GM21576 (cell line): ENCODE measurements at regions not wholly inside any gene's neighbourhood (a gene's known extent, or its start where the extent isn't known, plus 50 kb on each side); places are given as distances from the start of the nearest gene placed in this dataset.

Experiments
- ATAC-seq: cut with Tn5 transposase; IDR thresholded peaks from one replicate; pipeline ENCODE4 v1.9.1; 2021; ENCODE audit warnings: mild to moderate bottlenecking, moderate library complexity; ENCODE audit not compliant: unreplicated experiment

DNA sequence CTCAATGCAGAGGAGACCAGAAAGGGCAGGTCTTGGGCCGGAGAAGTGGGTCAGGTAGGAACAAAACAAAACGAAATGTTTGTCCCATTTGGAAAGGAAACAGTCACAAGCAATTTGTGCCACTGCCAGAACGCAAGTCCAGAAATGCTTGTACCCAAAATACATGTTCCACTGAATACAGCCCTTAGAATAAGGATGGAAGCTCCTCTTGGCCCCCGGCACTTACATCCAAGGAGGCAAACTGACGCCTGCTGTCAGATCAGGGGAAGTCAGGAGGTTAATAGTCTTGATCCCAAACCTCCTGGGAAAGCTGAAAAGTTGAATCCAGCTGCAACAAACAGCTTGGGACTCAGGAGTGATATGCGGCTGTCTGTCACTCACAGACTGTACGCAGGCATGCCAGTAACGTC, 75.9 kb upstream of the GALNT2 start:
- no peak for ATAC-seq

DNA sequence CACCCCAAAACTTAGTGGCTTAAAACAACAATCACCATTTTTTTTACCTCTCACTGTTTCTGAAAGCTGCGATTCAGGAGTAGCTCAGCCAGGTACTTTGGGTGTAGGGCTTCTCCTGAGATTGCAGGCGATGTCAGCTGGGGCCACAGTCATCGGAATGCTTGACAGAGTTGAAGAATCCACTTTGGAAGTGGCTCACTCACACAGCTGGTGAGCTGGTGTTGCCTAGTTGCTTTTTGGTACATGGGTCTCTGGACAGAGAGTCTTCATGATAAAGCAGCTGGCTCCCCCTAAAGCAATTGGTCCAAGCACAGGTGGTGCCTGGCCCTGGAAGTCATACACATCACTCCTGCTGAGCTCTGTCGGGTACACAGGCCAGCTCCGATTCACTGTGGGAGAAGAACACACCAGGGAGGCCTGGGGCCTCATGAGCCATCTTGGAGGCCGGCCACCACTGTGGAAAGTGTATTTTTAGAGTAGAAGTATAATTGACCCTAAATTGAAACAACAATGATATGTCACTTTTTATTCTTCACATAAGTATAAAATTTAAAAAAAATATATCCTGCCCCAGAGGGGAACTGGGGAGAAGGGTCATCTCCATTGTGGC, 75.2 kb upstream of the GALNT2 start:
- ATAC-seq: no peak

DNA sequence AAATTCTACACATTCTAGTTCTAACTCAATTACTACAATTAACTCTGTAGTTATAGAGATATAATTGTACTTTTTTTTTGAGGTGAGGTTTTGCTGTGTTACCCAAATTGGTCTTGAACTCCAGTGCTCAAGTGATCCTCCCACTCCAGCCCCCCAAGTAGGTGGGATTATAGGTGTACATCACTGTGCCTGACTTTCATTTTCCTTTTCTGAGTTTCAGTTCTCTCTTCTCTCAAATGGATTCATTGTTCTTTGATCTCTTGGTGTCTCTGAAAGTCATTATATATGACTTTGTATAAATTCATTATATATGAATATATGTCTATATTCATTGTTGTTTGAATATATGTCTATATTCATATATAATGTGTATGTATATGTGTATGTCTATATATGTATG, 74.0 kb upstream of the GALNT2 start:
- no peak for ATAC-seq

DNA sequence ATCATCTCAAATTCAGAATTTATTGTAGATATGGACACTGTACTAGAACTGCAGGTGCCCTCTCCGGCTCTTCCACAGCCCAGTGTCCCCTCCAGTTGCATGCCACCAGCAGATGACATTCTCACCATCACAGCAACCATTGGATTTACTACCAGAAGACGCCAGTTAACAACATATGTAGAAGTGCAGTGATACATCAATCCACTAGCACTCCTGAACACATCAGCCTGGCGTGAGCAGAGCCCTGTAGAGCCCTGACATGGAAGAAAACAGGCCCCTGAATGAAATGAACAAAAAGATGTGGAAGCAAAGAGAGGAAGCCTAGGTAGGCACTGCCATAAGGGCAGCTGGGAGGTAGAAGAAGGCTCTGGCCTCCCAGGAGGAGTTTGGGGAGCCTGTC, 73.1 kb upstream of the GALNT2 start:
- ATAC-seq: no peak

DNA sequence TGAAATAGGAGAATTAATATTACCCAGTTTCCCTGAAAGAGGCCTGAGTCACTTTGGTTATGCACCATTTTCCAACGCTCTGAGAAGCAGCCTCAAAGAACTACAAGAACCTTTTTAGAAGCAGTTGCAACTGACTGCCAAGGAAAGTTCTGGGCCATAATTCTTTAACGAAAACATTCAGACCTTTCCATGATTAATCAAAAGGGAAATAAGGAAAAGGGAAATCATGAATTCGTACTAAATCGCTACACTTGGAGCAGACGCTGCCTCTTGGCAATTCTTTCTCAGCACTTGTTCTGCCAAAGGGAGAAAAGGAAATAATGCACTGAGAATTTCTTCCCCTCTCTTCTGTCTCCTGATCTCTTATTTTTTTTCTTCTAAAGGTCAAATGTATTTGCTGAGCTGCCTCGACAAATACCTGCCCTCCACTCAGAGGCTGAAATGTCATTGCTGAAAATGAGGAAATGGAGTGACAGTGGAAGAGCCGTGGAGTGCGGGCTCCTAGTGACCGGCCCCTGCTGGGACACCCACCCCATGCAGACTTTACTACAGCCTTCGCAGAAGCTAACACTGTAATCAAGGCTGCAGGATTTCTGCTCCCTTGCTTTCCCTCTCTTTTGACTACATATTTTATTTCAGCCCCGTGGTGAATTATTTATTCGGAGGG, 67.9 kb upstream of the GALNT2 start:
- ATAC-seq: no peak

DNA sequence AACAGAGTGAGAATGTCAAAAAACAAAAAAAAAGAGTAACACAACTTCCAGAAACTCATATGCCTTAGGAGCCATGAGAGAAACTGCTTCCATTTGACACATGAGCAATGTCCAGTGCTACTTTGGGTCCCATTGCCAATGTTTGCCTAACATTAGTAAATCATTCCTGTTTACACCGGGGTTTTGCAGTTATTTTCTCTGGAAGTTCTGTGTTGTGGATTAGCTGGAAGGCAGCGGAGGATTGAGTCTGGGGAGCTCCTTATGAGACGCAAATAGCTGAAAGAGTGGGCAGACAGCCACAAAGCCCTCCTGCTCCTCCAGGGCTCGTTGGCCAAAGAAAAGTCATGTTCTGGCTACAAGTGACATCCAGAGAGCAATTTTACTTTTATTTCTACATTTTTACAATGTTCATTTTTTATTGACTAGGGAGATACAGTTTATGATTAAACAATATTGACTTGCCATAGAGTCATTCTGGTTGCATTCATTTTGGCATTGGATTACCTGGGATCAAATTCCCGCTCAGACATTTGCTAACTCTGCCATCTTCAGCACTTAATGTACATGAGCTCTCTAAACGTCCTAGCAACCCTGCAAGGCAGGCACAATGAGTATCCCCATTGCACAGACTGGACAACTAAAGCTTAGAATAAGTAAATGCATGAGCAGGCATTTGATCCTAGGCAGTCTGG, 66.4 kb upstream of the GALNT2 start:
- ATAC-seq: no peak

DNA sequence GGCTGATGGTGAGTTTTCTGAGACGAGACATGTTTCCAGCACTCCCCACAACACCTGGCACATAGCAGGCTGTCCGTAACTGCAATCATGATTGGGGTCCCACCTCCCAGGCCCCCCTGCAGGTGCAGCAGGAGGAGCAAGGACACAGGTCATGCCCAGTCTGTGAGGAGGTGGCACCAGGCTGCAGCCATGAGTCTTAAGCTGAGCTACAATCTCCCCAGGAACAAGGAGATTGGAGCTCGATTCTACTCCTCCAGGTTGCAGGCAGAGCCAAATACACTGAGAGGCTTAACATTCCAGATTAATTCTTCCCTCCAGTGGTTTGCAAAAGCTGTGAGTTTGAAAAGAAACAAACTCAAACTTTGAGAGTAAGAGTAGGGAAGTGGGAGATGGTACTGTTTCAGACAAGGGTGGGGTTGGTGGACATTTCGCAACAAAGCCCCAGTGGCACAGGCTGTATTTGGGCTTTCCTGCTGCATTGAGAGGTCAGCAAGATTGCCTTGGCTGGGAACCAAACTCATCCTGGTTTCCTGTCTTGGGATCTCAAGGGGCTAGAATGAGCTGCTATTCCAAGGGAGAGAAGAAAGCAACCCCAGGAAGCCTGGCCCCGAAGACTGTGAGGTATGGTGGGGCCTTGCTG, 64.8 kb upstream of the GALNT2 start:
- no peak for ATAC-seq

DNA sequence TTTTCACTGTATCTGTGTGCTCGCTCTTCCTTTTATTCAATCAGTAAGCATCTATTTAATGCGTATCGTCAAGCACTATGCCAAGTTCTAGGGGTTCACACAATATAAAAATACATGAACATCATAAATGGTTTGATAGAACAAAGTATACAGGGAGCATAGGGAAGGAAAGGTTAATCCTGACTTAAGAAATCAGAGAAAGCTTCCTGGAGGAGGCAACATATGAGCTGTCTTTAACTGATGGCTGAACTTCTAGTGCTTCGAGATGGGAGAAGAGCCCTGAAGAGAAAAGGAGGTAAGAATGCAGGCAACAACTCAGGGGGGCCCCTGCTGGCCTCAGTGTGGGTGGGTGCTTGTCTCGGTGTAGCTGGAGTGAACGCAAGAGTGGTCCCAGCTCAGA, 63.6 kb upstream of the GALNT2 start:
- no peak for ATAC-seq

DNA sequence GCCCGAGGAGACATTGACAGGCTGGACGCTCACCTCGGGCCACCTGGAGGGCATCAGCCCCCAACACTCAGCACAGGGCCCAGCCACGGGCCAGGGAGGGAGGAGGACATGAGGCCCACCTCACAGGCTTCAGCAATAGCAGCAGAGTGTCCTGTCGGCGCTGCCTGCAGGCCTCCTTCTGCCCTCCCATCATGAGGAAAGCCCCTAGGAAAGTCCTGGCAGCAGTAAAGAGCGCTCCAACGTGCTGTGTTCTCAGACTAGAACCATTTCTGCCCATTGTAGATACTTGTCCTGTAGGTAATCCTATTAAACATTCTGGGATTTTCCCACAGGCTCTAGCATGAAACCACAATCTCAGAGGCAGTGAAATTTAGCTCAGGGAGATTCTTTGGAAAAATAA, 62.0 kb upstream of the GALNT2 start:
- no peak for ATAC-seq

DNA sequence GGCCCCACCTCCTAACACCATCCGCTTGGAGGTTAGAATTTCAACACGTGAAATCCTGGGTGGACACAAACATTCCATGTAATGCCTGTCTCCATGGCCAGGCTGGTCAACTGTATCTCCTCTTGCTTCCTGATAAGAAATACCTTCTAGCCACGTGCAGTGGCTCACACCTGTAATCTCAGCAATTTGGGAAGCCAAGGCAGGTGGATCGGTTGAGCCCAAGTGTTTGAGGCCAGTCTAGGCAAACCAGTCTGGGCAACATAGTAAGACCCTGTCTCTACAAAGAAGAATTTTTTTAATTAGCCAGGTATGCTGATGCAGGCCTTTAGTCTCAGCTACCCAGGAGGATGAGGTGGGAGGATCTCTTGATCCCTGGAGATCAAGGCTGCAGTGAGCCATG, 58.3 kb upstream of the GALNT2 start:
- ATAC-seq: no peak

DNA sequence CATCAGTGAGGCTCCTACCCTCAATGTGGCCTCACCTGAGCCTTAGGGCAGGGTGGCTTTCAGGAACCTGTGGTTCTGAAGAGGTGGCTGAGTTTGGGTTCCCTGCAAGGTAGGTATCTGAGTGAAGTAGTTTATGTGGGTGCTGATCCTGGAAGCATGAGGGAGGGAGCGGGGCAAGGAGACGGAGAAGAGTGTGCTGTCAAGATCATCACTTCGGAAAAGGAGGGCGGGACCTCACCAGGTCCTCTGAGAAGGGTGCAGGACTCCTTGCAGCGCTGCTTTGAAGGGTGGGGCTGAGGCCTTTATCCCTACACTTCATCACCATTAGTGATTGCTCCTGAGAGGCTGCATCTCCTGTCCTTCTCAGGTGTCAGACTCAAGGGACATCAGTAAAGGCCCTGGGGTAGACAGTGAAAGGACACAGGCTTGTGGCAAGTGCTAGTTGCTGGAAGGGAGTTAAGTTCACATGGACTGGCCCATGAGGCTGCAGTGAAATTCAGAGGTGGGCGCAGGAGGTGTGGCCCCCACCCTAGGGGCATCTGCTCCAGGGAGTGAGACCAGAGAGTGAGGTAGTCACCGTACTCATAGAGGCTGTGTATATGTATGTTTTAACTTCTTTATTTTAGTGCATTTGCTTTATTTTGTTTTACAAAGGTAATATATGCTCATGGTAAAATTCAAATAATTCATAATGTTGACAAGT, 57.3 kb upstream of the GALNT2 start:
- ATAC-seq: no peak

DNA sequence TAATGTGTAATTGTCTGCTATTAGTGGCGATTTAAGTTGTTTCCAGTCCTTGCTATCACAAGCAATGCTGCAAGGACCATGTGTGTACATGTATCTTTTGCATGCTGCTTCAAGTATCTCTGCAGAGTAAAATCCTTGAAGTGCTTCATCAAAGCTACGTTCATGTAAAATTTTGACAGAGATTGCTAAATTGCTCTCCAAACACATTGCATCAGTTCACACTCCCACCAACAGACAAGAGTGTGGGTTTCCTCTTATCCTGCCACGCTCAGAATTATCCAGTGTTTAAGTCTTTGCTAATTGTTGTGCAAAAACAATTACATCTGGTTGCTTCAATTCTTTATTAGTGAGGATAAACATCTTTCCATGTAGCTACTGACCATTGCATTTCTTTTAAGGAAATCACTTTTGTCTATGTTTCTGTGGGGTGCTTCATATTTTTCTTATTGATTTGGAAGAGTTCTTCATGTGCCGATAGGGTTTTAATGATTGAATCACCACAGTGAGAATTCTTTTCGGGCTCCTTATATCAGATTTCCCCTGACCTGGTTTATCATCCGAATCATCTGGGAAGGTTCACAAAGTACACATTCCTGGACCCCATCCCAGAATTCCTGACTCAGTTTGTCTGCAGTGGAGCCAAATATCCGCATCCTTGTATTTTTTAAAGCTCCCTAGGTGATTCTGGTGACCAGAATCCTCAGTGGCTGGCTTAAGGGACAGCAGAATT, 56.3 kb upstream of the GALNT2 start:
- no peak for ATAC-seq

DNA sequence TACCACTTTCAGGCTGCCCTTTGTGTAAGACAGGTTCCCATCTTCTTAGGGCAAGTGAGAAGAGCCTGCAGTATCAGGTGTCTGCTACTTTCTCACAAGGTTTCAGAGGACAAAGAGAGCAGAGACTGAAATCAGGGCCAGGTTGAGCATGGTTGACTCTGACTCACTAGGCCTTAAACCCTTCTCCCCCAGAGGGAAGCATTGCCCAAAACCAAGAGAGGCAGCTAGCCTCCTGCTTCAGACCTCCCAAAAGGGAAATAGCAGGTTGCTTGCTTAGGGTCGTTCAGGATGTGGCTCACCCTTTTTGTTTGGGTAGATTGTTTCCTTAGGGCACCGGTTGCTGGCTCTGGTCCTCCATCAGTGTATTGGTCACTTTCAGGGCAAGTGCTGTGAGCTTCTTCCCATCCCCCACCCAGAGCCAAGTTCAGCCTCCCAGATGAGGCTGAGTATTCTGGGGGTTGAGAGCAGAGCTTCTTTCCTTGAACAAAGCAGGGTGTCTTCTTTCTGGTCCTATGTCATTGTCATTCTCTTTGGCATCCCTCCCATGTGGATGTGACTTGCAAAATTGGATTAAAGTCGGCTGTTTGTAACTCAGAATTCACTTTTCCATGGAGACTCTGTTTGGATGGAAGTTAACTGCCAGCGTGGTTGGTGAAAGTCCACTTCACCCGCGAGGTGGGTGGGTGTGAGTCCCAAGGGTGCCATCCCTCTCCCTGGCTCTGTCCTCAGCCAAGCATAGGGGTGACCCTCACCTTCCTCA, 55.5 kb upstream of the GALNT2 start:
- ATAC-seq: no peak

DNA sequence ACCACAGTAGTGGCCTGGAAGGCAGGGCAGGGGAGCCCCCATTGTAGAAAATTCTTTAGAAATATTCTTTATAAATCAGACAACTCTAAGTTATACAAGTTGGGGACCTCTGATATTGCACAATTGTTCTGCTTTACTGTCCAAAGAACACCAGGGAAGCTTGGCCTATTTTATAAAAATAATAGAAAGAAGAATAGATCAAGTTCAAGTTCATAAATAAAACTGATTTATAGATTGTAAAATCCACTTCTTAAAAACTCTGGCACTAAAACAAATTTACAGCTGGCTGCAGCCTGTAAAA, 55.0 kb upstream of the GALNT2 start:
- ATAC-seq: no peak

DNA sequence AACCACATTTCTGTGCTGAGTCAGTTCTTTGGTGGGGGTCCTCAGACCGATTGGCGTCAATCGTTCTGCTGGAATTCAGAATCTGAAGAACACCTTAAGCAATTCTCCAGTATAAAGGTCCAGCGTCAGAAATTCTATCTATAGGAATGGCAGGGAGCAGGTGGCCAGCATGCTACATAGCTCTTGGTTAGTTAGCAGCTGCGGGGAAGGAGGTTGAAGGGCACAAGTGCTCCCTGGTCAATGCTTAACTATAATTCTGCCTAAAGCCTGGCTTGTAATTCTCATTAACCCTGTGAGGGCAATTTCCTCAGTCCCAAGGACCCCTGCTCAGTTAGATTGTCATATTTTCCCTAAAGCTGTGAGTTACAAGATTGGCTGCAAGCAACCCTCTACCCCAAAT, 54.3 kb upstream of the GALNT2 start:
- no peak for ATAC-seq

DNA sequence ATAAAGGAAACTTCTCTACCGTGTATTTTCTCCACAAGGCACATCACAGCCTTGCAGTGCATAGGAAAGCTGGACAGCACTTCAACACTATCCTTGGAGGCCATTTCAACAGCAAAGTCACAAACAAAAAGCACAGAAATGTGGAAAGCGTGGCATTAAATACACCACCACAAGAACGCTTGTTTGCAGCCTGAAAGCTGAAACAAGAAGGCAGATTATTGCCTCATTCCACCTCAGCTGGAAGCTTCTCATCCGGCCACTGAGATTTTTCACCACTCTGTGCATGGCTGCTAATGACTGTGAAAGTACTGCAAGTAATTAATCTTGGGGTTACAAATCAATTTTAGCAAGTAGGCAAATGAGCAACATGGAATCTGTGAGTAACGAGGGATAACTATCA, 50.9 kb upstream of the GALNT2 start:
- ATAC-seq: no peak
